H9 (cell line): ENCODE measurements at regions not wholly inside any gene's neighbourhood (a gene's known extent, or its start where the extent isn't known, plus 50 kb on each side); places are given as distances from the start of the nearest gene placed in this dataset.

ENCODE experiments used
- DNase-seq: peaks from one replicate; pipeline ENCODE4 v3.0.0-alpha.2; 2017
- H2AFZ ChIP-seq: one replicate; pipeline ENCODE4 v1.6.1; 2013; ENCODE audit warnings: mild to moderate bottlenecking, low read length, control low read depth, moderate library complexity
- H2AK5ac ChIP-seq: 2 replicates; pipeline ENCODE4 v1.6.1; 2013; ENCODE audit warnings: low read length, control low read depth, mixed read lengths; ENCODE audit not compliant: insufficient read length
- H2BK120ac ChIP-seq: one replicate; pipeline ENCODE4 v1.6.1; 2013; ENCODE audit warnings: low read depth, mild to moderate bottlenecking, low read length, control low read depth, inconsistent platforms; ENCODE audit not compliant: poor library complexity, severe bottlenecking
- H2BK12ac ChIP-seq: 2 replicates; pipeline ENCODE4 v1.6.1; 2013; ENCODE audit warnings: low read length, control low read depth, mixed read lengths, low read depth; ENCODE audit not compliant: insufficient read length
- H2BK15ac ChIP-seq: 2 replicates; pipeline ENCODE4 v1.6.1; 2013; ENCODE audit warnings: low read depth, low read length, control low read depth
- H2BK20ac ChIP-seq: one replicate; pipeline ENCODE4 v1.6.1; 2013; ENCODE audit warnings: low read depth, mild to moderate bottlenecking, low read length, control low read depth, inconsistent platforms; ENCODE audit not compliant: poor library complexity, severe bottlenecking
- H2BK5ac ChIP-seq: 2 replicates; pipeline ENCODE4 v1.6.1; 2013; ENCODE audit warnings: low read length, control low read depth, mixed read lengths; ENCODE audit not compliant: insufficient read length
- H3K14ac ChIP-seq: 2 replicates; pipeline ENCODE4 v1.6.1; 2013; ENCODE audit warnings: low read length, control low read depth; ENCODE audit not compliant: insufficient read depth
- H3K18ac ChIP-seq: 2 replicates; pipeline ENCODE4 v1.6.1; 2013; ENCODE audit warnings: low read depth, mild to moderate bottlenecking, mixed read lengths, low read length, control low read depth; ENCODE audit not compliant: insufficient read length
- H3K23ac ChIP-seq: 2 replicates; pipeline ENCODE4 v1.6.1; 2013; ENCODE audit warnings: low read length, control low read depth, mixed read lengths, low read depth; ENCODE audit not compliant: insufficient read length
- H3K23me2 ChIP-seq: 2 replicates; pipeline ENCODE4 v1.6.1; 2013; ENCODE audit warnings: low read depth, mild to moderate bottlenecking, mixed read lengths, low read length, control low read depth; ENCODE audit not compliant: insufficient read length, poor library complexity, severe bottlenecking
- H3K27ac ChIP-seq: 2 replicates; pipeline ENCODE4 v1.5.1; 2013; ENCODE audit warnings: low read length, control low read depth, mixed read lengths, low read depth; ENCODE audit not compliant: insufficient read length
- H3K27me3 ChIP-seq: 2 replicates; pipeline ENCODE4 v1.6.1; 2013; ENCODE audit warnings: low read length, control low read depth, inconsistent platforms; ENCODE audit not compliant: insufficient read depth
- H3K4ac ChIP-seq: 2 replicates; pipeline ENCODE4 v1.6.1; 2013; ENCODE audit warnings: low read depth, mild to moderate bottlenecking, control low read depth, inconsistent platforms, low read length, moderate library complexity
- H3K4me1 ChIP-seq: 2 replicates; pipeline ENCODE4 v1.6.1; 2013; ENCODE audit warnings: low read length, control low read depth, inconsistent platforms; ENCODE audit not compliant: insufficient read depth
- H3K4me2 ChIP-seq: 2 replicates; pipeline ENCODE4 v1.6.1; 2013; ENCODE audit warnings: low read length, control low read depth, mixed read lengths; ENCODE audit not compliant: insufficient read length, insufficient read depth
- H3K56ac ChIP-seq: 2 replicates; pipeline ENCODE4 v1.6.1; 2013; ENCODE audit warnings: low read depth, mild to moderate bottlenecking, mixed read lengths, low read length, control low read depth; ENCODE audit not compliant: insufficient read length
- H3K79me1 ChIP-seq: 2 replicates; pipeline ENCODE4 v1.6.1; 2013; ENCODE audit warnings: low read depth, mild to moderate bottlenecking, moderate library complexity, low read length, control low read depth, inconsistent platforms; ENCODE audit not compliant: insufficient read depth, poor library complexity, severe bottlenecking
- H3K79me2 ChIP-seq: 2 replicates; pipeline ENCODE4 v1.6.1; 2013; ENCODE audit warnings: low read length, control low read depth, inconsistent platforms; ENCODE audit not compliant: insufficient read depth
- H3K9ac ChIP-seq: 2 replicates; pipeline ENCODE4 v1.6.1; 2013; ENCODE audit warnings: low read length, control low read depth, mixed read lengths; ENCODE audit not compliant: insufficient read length; ENCODE audit errors: extremely low read depth
- H3K9me3 ChIP-seq: one replicate; pipeline ENCODE4 v1.6.1; 2013; ENCODE audit warnings: low read depth, low read length, inconsistent platforms; ENCODE audit not compliant: control insufficient read depth
- H3T11ph ChIP-seq: one replicate; pipeline ENCODE4 v1.6.1; 2013; ENCODE audit warnings: mild to moderate bottlenecking, low read length, control low read depth, inconsistent platforms
- H4K20me1 ChIP-seq: one replicate; pipeline ENCODE4 v1.6.1; 2013; ENCODE audit not compliant: control insufficient read depth, insufficient read length, insufficient read depth
- H4K5ac ChIP-seq: 2 replicates; pipeline ENCODE4 v1.6.1; 2013; ENCODE audit warnings: low read depth, mild to moderate bottlenecking, mixed read lengths, low read length, control low read depth; ENCODE audit not compliant: insufficient read length
- H4K8ac ChIP-seq: replicated peaks from 2 replicates; pipeline ENCODE4 v1.6.1; 2013; ENCODE audit warnings: low read length, control low read depth, mixed read lengths, low read depth; ENCODE audit not compliant: insufficient read length
- H4K91ac ChIP-seq: 2 replicates; pipeline ENCODE4 v1.6.1; 2013; ENCODE audit warnings: low read depth, mild to moderate bottlenecking, moderate library complexity, mixed read lengths, low read length, control low read depth; ENCODE audit not compliant: insufficient read length
- H3K27ac Mint-ChIP-seq, 3 experiments: 2 replicates in 2 of 3; 3 replicates in 1 of 3; pipeline ENCODE4 v1.8.0; 2020 to 2021; ENCODE audit warnings: mixed read lengths in 3 of 3, mild to moderate bottlenecking in 1 of 3, moderate library complexity in 1 of 3
- H3K27me3 Mint-ChIP-seq: 2 replicates; pipeline ENCODE4 v1.8.0; 2021; ENCODE audit warnings: low read depth, mild to moderate bottlenecking, moderate library complexity, mixed read lengths
- H3K36me3 Mint-ChIP-seq, 3 experiments: 2 replicates in 2 of 3; 3 replicates in 1 of 3; pipeline ENCODE4 v1.8.0; 2020 to 2021; ENCODE audit warnings: low read depth in 3 of 3, mixed read lengths in 3 of 3; ENCODE audit not compliant: insufficient read depth in 1 of 3
- H3K4me1 Mint-ChIP-seq, 2 experiments: 2 replicates each; pipeline ENCODE4 v1.8.0; 2020; ENCODE audit warnings: mixed read lengths in 2 of 2
- H3K4me3 Mint-ChIP-seq, 2 experiments: 2 replicates in 1 of 2; 3 replicates in 1 of 2; pipeline ENCODE4 v1.8.0; 2020 to 2021; ENCODE audit warnings: mild to moderate bottlenecking in 2 of 2, mixed read lengths in 2 of 2, moderate library complexity in 1 of 2
- H3K9me3 Mint-ChIP-seq, 2 experiments: 2 replicates in 1 of 2; 3 replicates in 1 of 2; pipeline ENCODE4 v1.8.0; 2020; ENCODE audit warnings: mild to moderate bottlenecking in 2 of 2, mixed read lengths in 2 of 2, moderate library complexity in 1 of 2
- CTCF ChIP-seq: fragments of 200-600 bp; sonication (generic); conservative IDR thresholded peaks from 3 replicates; pipeline ENCODE4 v1.8.0; 2021; ENCODE audit warnings: antibody characterized with exemption, mild to moderate bottlenecking
- WGBS: extraction: QIAGEN DNeasy Blood & Tissue Kit; methylation state at CpG from one replicate; pipeline ENCODE4 v1.1.7; 2013; ENCODE audit warnings: missing lambda C conversion rate, low lambda C conversion rate, mixed read lengths; ENCODE audit not compliant: insufficient read length; ENCODE audit errors: extremely low coverage; 5-methylcytosine and 5-hydroxymethylcytosine counted together

- Histone ChIP-seq H3K18ac (no peak overlapping the region), H2BK5ac (no peak overlapping the region), H3K23me2 (no peaks in the 10 kb centered on the region), H3K27me3 (no peaks in the 10 kb centered on the region), H3K4ac (no peak overlapping the region), H2BK20ac (no peak overlapping the region), H3K79me1 (no peaks in the 10 kb centered on the region), H3K9ac (no peak overlapping the region), H3K14ac (no peak overlapping the region), H4K8ac (no peak overlapping the region), H2AFZ (no peak overlapping the region), H3K4me1 (no peaks in the 10 kb centered on the region), H2BK12ac (no peak overlapping the region), H3K4me2 (no peak overlapping the region), H2BK15ac (no peak overlapping the region), H3K27ac (no peak overlapping the region), H3K56ac (no peak overlapping the region), H3K79me2 (no peaks in the 10 kb centered on the region), H3T11ph (no peak overlapping the region), H4K91ac (no peak overlapping the region), H2BK120ac (no peak overlapping the region), H3K9me3 (no peaks in the 10 kb centered on the region), H2AK5ac (no peak overlapping the region), H4K20me1 (no peaks in the 10 kb centered on the region), H4K5ac (no peak overlapping the region), H3K23ac (no peak overlapping the region)
- Mint-ChIP-seq H3K4me3 (no peak overlapping the region), H3K4me1 (no peaks in the 10 kb centered on the region), H3K27me3 (no peaks in the 10 kb centered on the region), H3K27ac (no peak overlapping the region), H3K9me3 (no peaks in the 10 kb centered on the region), H3K36me3 (no peaks in the 10 kb centered on the region)
- no peak for TF ChIP-seq CTCF
- WGBS, result no CpG with 5 or more reads among the region's 1 CpG
- no peak for DNase-seq
Observed at GRCh38 chr9:103649086-103649485, 445.0 kb upstream of the SMC2 start.
